HepG2 (cell line): ENCODE measurements at regions not wholly inside any gene's neighbourhood (a gene's known extent, or its start where the extent isn't known, plus 50 kb on each side); places are given as distances from the start of the nearest gene placed in this dataset.

Experiments
- ATAC-seq: fragments of 200-7000 bp; cut with Tn5 transposase; 3 replicates; pipeline ENCODE4 v1.9.1; 2020; ENCODE audit warnings: mild to moderate bottlenecking, moderate library complexity
- BruUV-seq: library from RNA; stranded (reverse); fragments of 400-500 nt; replicated peaks from 2 replicates; lab custom pipeline; 2021; lab: Mats Ljungman, UMichigan
- CTCF ChIA-PET: fragments of 300-600 bp; formaldehyde crosslinking; extraction: SDS; loops from one replicate; lab custom pipeline; 2021; ENCODE audit warnings: low total read pairs, inconsistent platforms, low intra/inter-chr PET ratio; lab: Yijun Ruan, JAX
- POLR2A ChIA-PET: fragments of 350-600 bp; sonication (Branson Sonifier 250); formaldehyde crosslinking; loops from one replicate; lab custom pipeline; 2020; ENCODE audit warnings: antibody characterized with exemption, inconsistent platforms; lab: Yijun Ruan, JAX
- DNase-seq: peaks from one replicate; pipeline ENCODE4 v3.0.0-alpha.2; 2015; ENCODE audit warnings: low spot score
- FAIRE-seq: peaks from 3 replicates; lab custom pipeline; 2011; peaks lifted over from hg19 to GRCh38; lab: Jason Lieb, UNC
- H2AFZ ChIP-seq: one replicate; pipeline ENCODE4 v1.6.1; 2011; ENCODE audit warnings: low read length, inconsistent platforms
- H3K27ac ChIP-seq: fragments of 300-600 bp; 3 replicates; pipeline ENCODE4 v1.8.0; 2011; ENCODE audit warnings: mixed run types, mild to moderate bottlenecking, mixed read lengths, low read length, inconsistent platforms; ENCODE audit not compliant: insufficient read depth; ENCODE audit errors: extremely low read length
- H3K27me3 ChIP-seq, 2 experiments: fragments of 200-600 bp in 1 of 2; 2 replicates in 1 of 2; 3 replicates in 1 of 2; pipeline versions ENCODE4 v1.6.0 to v1.8.0; 2011; ENCODE audit warnings: low read length in 2 of 2, mild to moderate bottlenecking in 2 of 2, moderate library complexity in 2 of 2, inconsistent platforms in 1 of 2; ENCODE audit not compliant: insufficient read depth in 2 of 2, control insufficient read depth in 1 of 2
- H3K36me3 ChIP-seq, 2 experiments: fragments of 200-600 bp in 1 of 2; replicated peaks in 1 of 2; 2 replicates in 1 of 2; 3 replicates in 1 of 2; pipeline versions ENCODE4 v1.5.1 to v1.8.0; 2011; ENCODE audit warnings: low read length in 2 of 2, inconsistent platforms in 1 of 2; ENCODE audit not compliant: insufficient read depth in 2 of 2, control insufficient read depth in 1 of 2
- H3K4me1 ChIP-seq: 2 replicates; pipeline ENCODE4 v1.5.1; 2012; ENCODE audit warnings: low read length, inconsistent platforms; ENCODE audit not compliant: insufficient read depth
- H3K4me2 ChIP-seq: 2 replicates; pipeline ENCODE4 v1.6.0; 2011; ENCODE audit warnings: low read depth, low read length, inconsistent platforms
- H3K4me3 ChIP-seq, 3 experiments: fragments of 200-600 bp in 1 of 3; sonication (generic), shearing (Covaris generic) in 1 of 3; replicated peaks in 1 of 3; 2 replicates each; pipeline ENCODE4 v1.5.1; 2011 to 2016; ENCODE audit warnings: low read length in 3 of 3, inconsistent platforms in 2 of 3, low read depth in 2 of 3, mild to moderate bottlenecking in 2 of 3, control low read depth in 1 of 3, mixed read lengths in 1 of 3; ENCODE audit not compliant: insufficient read depth in 1 of 3
- H3K79me2 ChIP-seq: one replicate; pipeline ENCODE4 v1.6.1; 2011; ENCODE audit warnings: low read length, inconsistent platforms; ENCODE audit not compliant: insufficient read depth
- H3K9ac ChIP-seq: 2 replicates; pipeline ENCODE4 v1.6.0; 2011; ENCODE audit warnings: mild to moderate bottlenecking, low read depth, low read length, inconsistent platforms; ENCODE audit not compliant: insufficient read depth
- H3K9me3 ChIP-seq: 2 replicates; pipeline ENCODE4 v1.5.1; 2012; ENCODE audit warnings: mild to moderate bottlenecking, low read length
- H4K20me1 ChIP-seq: 2 replicates; pipeline ENCODE4 v1.6.0; 2011; ENCODE audit warnings: inconsistent platforms, mild to moderate bottlenecking, low read length, moderate library complexity; ENCODE audit not compliant: insufficient read depth
- AKAP8 ChIP-seq: sonication (generic); formaldehyde crosslinking; IDR thresholded peaks from 2 replicates; pipeline ENCODE4 v1.5.1; 2020; ENCODE audit warnings: mild to moderate bottlenecking, missing genetic modification reagents
- BRF2 ChIP-seq: sonication (generic); formaldehyde crosslinking; IDR thresholded peaks from 2 replicates; pipeline ENCODE4 v1.8.1; 2022; ENCODE audit warnings: mild to moderate bottlenecking, missing genetic modification reagents
- CHD2 ChIP-seq: IDR thresholded peaks from 2 replicates; pipeline ENCODE4 v1.6.1; 2011; ENCODE audit warnings: low read depth, low read length, improper control_type of control experiment
- EED ChIP-seq: sonication (generic); formaldehyde crosslinking; IDR thresholded peaks from 2 replicates; pipeline ENCODE4 v1.5.0; 2020; ENCODE audit warnings: mild to moderate bottlenecking, missing genetic modification reagents
- NFATC3 ChIP-seq: sonication (generic); formaldehyde crosslinking; IDR thresholded peaks from 2 replicates; pipeline ENCODE4 v1.5.1; 2020; ENCODE audit warnings: mild to moderate bottlenecking, missing genetic modification reagents
- STAG1 ChIP-seq: sonication (generic); formaldehyde crosslinking; IDR thresholded peaks from 2 replicates; pipeline ENCODE4 v1.4.0; 2020; ENCODE audit warnings: missing genetic modification reagents
- ZNF724P ChIP-seq: sonication (generic); formaldehyde crosslinking; IDR thresholded peaks from 2 replicates; pipeline ENCODE4 v1.8.0; 2022; ENCODE audit warnings: missing genetic modification reagents, borderline replicate concordance
- WGBS: methylation state at CpG from one replicate; pipeline ENCODE4 v1.1.6; 2017; ENCODE audit warnings: low lambda C conversion rate; 5-methylcytosine and 5-hydroxymethylcytosine counted together
- in situ Hi-C: cut with HindIII; loops from 2 replicates; pipeline ENCODE4 v1.10.0; 2017; ENCODE audit warnings: low pct_unique_long_range_greater_than_20kb; ENCODE audit not compliant: extremely low pct_ligation_motif_present
- intact Hi-C: fragments of 100-400 bp; cut with micrococcal nuclease; formaldehyde crosslinking; loops from one replicate; pipeline ENCODE4 v1.10.0; 2022; ENCODE audit not compliant: unreplicated experiment
- TF ChIP-seq, protein P1 (sequence below): sonication (generic); formaldehyde crosslinking; IDR thresholded peaks from 2 replicates; pipeline ENCODE4 v1.5.0; 2020; ENCODE audit warnings: missing genetic modification reagents, mild to moderate bottlenecking, borderline replicate concordance
- TF ChIP-seq, protein P2 (sequence below): sonication (generic); formaldehyde crosslinking; IDR thresholded peaks from 2 replicates; pipeline ENCODE4 v1.4.0; 2020; ENCODE audit warnings: mild to moderate bottlenecking, missing genetic modification reagents
- TF ChIP-seq, protein P3 (sequence below): sonication (generic); formaldehyde crosslinking; IDR thresholded peaks from 2 replicates; pipeline ENCODE4 v1.4.0; 2020; ENCODE audit warnings: missing genetic modification reagents

DNA sequence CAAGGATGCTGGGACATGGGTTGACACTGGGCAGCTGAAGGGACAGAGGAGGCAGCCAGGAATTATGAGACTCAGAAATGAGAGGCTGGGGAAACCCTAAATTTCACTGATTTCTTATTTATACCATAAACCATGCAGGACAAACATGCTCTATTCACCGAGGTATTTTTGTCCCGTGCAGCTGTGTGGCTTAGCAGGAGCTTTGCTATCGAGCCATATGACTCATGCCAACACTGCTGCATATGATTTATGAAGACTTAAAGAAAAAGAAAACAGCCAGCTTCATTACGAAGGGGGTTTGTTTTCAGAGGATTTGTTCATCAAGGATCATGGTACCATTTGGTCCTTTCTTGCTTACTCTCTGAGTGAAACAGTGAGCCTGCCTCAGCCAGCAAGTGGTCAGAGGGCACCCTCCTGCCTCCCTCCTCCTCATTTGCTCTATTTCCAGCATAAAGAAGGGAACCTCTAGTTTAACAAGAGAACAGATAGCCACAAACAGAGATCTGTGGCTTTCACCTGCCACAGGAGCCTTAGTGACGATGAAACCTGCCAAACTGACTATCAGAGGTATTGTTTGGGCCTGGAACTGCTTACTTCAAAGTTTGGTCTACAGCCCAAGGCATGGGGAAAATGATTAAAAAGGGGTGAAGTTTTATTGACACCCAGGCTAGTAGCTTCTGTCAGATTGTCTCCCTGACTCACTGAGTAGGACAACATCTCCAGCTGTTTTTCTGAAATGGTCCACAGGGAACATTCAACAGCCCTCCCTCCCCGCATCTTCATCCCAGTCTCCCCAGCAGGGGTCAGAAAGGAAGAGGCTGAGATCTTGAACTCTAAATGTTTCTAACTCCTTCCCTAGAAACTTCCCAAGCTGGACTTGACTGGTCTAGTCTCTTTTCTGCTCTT is 80.1 kb upstream of the MAML3 start:
- intact Hi-C loops = no loop called here
- POLR2A ChIA-PET = no interaction called here
- DNase-seq (no peak), ATAC-seq (no peak), FAIRE-seq (no peak)
- no peak overlapping the region for H3K27ac ChIP-seq
- no peaks in the 10 kb centered on the region for H3K79me2 ChIP-seq
- H2AFZ ChIP-seq = no peak overlapping the region
- no peaks in the 10 kb centered on the region for H3K9me3 ChIP-seq
- in situ Hi-C loops = no loop called here
- no peak overlapping the region for H3K4me2 ChIP-seq
- H3K36me3 ChIP-seq = no peaks in the 10 kb centered on the region
- H4K20me1 ChIP-seq = no peaks in the 10 kb centered on the region
- H3K9ac ChIP-seq = no peak overlapping the region
- no peak overlapping the region for H3K4me3 ChIP-seq
- CTCF ChIA-PET = no interaction called here
- TF ChIP-seq, protein P1, sequence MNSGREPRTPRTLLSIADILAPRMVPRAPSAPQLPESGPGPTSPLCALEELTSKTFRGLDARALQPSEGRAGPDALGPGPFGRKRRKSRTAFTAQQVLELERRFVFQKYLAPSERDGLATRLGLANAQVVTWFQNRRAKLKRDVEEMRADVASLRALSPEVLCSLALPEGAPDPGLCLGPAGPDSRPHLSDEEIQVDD = no peak
- no peak for TF ChIP-seq STAG1 (CRISPR knock-in tag)
- TF ChIP-seq AKAP8 = no peak
- TF ChIP-seq BRF2 (CRISPR knock-in tag) = no peak
- TF ChIP-seq EED (CRISPR knock-in tag) = no peak
- TF ChIP-seq, protein P2, sequence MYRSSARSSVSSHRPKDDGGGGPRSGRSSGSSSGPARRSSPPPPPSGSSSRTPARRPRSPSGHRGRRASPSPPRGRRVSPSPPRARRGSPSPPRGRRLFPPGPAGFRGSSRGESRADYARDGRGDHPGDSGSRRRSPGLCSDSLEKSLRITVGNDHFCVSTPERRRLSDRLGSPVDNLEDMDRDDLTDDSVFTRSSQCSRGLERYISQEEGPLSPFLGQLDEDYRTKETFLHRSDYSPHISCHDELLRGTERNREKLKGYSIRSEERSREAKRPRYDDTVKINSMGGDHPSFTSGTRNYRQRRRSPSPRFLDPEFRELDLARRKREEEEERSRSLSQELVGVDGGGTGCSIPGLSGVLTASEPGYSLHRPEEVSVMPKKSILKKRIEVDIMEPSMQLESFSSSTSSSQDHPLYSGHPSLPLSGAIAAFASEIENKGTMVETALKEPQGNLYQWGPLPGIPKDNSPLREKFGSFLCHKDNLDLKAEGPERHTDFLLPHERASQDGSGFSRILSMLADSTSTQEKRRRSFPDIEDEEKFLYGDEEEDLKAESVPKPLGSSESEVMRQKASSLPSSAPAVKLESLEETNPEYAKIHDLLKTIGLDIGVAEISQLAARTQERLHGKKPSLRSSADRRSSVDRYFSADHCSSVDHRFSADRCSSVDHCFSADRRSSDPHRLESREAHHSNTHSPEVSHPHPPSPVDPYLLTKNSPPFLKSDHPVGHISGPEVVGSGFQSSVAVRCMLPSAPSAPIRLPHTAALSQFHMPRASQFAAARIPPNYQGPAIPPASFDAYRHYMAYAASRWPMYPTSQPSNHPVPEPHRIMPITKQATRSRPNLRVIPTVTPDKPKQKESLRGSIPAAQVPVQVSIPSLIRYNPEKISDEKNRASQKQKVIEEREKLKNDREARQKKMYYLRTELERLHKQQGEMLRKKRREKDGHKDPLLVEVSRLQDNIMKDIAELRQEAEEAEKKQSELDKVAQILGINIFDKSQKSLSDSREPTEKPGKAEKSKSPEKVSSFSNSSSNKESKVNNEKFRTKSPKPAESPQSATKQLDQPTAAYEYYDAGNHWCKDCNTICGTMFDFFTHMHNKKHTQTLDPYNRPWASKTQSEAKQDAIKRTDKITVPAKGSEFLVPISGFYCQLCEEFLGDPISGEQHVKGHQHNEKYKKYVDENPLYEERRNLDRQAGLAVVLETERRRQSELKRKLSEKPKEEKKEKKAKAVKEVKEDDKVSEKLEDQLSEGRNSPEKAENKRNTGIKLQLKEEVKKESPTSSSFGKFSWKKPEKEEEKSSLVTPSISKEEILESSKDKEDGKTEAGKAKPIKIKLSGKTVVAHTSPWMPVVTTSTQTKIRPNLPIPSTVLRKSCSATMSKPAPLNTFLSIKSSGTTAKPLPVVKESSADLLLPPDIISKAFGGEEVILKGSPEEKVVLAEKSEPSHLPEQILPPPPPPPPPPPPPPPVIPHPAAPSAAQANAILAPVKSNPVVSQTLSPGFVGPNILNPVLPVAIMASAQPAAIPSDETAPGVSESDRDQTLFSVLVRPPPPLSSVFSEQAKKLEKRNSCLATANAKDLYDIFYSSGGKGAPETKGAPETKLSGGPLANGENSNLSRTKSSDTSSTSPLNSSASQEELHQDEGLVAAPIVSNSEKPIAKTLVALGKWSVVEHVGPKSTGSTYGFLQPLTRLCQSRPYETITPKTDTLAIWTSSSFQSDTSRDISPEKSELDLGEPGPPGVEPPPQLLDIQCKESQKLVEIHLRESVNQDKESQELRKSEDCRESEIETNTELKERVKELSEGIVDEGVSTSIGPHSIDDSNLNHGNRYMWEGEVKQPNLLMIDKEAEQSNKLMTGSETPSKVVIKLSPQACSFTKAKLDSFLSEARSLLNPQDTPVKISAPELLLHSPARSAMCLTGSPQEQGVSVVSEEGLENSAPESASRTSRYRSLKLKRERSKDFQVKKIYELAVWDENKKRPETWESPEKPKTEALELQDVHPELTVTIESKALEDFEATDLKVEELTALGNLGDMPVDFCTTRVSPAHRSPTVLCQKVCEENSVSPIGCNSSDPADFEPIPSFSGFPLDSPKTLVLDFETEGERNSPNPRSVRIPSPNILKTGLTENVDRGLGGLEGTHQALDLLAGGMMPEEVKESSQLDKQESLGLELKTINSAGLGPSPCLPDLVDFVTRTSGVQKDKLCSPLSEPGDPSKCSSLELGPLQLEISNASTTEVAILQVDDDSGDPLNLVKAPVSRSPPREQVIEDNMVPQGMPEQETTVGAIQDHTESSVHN = no peak
- TF ChIP-seq NFATC3 (CRISPR knock-in tag) = no peak
- TF ChIP-seq ZNF724P (CRISPR knock-in tag) = no peak
- TF ChIP-seq, protein P3, sequence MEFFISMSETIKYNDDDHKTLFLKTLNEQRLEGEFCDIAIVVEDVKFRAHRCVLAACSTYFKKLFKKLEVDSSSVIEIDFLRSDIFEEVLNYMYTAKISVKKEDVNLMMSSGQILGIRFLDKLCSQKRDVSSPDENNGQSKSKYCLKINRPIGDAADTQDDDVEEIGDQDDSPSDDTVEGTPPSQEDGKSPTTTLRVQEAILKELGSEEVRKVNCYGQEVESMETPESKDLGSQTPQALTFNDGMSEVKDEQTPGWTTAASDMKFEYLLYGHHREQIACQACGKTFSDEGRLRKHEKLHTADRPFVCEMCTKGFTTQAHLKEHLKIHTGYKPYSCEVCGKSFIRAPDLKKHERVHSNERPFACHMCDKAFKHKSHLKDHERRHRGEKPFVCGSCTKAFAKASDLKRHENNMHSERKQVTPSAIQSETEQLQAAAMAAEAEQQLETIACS = no peak
- no peak for TF ChIP-seq CHD2
- TF ChIP-seq, all 625 proteins: peak for 0
- WGBS = 15% methylated on average over 6 of the region's 6 CpGs
- Histone ChIP-seq H3K27me3 (peaks cover 0 to 17% of the 10 kb centered on the region in 2 experiments; a peak in 1 of 5 replicates), H3K4me1 (peaks cover 3% of the 10 kb centered on the region)
- no TSS peak for BruUV-seq
